GM12892 (cell line): ENCODE measurements at regions not wholly inside any gene's neighbourhood (a gene's known extent, or its start where the extent isn't known, plus 50 kb on each side); places are given as distances from the start of the nearest gene placed in this dataset.

ENCODE experiments used
- POLR2A ChIP-seq: IDR thresholded peaks from 2 replicates; pipeline ENCODE4 v1.6.1; 2011; ENCODE audit warnings: low read depth, low read length, control low read depth
- POLR2AphosphoS5 ChIP-seq: IDR thresholded peaks from 2 replicates; pipeline ENCODE4 v1.6.1; 2011; ENCODE audit warnings: low read depth, low read length, control low read depth
- TAF1 ChIP-seq: IDR thresholded peaks from 2 replicates; pipeline ENCODE4 v1.6.1; 2011; ENCODE audit warnings: low read depth, mild to moderate bottlenecking, control low read depth, low read length, borderline replicate concordance

GRCh38 chr7:67725423-67725822 is 728.8 kb downstream of the TYW1 start:
- no peak for TF ChIP-seq TAF1
- TF ChIP-seq POLR2A, result no peak
- no peak for TF ChIP-seq POLR2AphosphoS5
